COLO829 (cell line): ENCODE measurements at regions not wholly inside any gene's neighbourhood (a gene's known extent, or its start where the extent isn't known, plus 50 kb on each side); places are given as distances from the start of the nearest gene placed in this dataset.
A peak's percentile ranks its signal among the peaks of the same experiment; 100 is the strongest.
"Not testable (repeated sequence)": the region's sequence is repeated elsewhere in the genome, so short reads cannot be mapped to it uniquely, and the experiment has no call there.

Experiments
- DNase-seq: peaks from one replicate; pipeline ENCODE4 v3.0.0; 2012; ENCODE audit warnings: low spot score

- DNase-seq: no peak
These were observed 103.1 kb downstream of the KIF4B start for GRCh38 chr5:155116456-155117251.

GRCh38 chr5:155125551-155126095 is 112.1 kb downstream of the KIF4B start:
- no peak for DNase-seq

DNA sequence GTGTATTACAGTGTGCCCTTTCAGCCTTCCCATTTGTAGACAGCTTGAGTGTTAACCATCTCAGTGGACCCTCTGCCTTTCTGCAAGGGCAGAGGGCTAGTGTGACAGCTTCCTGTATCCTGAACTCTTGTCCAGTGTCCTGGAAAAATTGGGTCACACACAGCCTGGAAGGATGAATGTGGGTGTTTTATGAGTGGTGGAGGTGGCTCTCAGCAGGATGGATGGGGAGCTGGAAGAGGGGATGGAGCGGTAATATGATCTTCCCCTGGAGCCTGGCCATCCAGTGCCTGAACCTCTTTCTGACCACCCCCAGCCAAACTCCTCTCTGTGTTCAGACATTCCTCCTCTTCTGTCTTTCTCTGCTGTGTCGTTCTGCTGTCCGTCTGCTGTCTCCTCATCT is 113.0 kb downstream of the KIF4B start:
- DNase-seq: no peak

- no peak for DNase-seq
These were observed 114.0 kb downstream of the KIF4B start for GRCh38 chr5:155127552-155127951.

GRCh38 chr5:155128786-155129512 is 115.4 kb downstream of the KIF4B start:
- DNase-seq: no peak

- DNase-seq: no peak
These were observed 115.9 kb downstream of the KIF4B start for GRCh38 chr5:155129513-155129880.

DNA sequence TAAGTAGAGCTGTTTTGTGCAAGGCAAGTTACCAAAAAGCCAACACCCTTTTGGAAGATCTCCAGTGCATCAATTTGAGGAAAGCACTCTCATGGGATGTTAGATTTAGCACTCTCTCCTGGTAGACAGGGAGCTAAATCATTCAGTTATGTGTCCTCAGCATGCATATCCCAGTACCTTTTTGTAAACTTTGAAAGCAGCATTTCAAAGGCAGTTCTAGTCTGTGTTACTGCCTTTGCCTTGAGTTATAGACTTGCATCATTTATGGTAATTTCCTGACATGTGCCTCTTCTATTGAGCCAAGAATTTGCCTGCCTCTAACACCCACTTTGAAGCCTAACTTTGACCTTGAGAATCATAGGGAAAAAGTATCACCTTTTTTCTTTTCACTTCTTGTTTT is 120.6 kb downstream of the KIF4B start:
- DNase-seq: no peak

DNA sequence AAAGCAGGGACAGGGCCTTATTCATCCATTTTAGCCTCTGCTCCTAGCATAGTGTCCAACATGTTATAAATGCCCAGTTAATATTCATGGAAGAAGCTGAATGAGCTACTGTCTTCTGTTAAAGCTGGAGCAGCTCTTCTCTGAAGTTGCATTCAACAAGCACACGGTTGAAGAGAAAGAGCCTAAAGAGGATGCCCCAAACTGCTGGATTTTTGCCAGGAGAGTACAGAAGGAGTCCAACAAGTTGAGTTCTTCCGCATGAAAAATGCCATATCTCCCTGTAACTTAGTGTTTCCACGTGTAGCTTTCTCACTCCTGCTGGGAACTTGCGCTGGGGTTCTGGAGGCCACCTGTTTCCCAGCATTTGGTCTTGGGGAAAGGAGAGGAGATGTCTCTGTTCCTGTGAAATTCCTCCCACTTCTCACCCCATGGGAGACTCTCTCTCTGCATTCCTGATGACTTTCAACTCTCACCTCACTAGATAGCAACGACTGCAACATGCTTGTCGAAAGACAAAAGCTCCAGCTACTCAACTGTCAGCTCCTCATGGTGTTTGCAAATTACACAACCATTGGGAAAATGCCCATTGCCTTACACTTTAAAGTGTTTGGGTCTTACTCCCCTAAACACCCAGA is 122.8 kb downstream of the KIF4B start:
- DNase-seq: peak; percentile 37

GRCh38 chr5:155137683-155138082 is 124.1 kb downstream of the KIF4B start:
- no peak for DNase-seq

GRCh38 chr5:155140646-155141045 is 127.1 kb downstream of the KIF4B start:
- no peak for DNase-seq

- DNase-seq: no peak
These were observed 131.4 kb downstream of the KIF4B start for GRCh38 chr5:155144956-155145355.

DNA sequence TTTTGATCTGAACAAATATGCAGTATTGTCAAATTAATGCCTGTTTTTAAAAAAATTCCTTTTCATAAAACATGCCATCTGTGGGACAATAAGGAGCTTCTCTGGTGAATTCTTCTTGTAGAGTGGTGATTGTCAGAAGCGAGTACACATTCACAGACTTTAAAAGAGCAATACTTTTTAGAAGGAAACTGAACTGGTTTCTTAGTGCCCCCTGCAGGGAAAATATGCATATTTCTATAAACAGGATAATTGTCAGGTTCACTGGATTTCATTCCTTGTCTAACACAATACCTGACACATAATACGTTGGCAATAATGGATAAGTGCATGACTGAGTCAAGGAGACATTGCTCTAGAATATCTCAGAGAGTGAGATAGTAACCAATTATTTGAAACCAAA is 133.7 kb downstream of the KIF4B start:
- peak; percentile 29 for DNase-seq

GRCh38 chr5:155148694-155149093 is 135.1 kb downstream of the KIF4B start:
- no peak for DNase-seq

DNA sequence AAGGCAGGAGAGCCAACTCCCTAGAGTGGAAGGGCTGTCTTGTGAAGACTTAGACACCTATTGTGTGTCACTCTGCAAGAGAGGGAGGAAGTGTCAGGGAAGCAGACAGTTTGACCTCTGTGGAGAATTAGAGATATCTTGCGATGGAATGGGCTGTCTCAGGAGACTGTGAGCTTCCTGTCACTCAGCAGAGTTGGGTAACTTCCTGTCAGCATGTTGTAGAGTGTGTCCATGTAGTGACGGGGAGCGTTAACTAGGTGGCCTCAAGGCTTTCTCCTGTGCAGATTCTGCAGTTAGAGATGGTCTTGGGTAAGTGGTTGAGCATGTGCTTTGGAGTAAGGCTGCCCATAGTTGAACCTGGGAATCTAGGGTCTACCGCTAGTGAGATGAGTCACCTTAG is 136.5 kb downstream of the KIF4B start:
- DNase-seq: no peak

GRCh38 chr5:155154973-155155372 is 141.4 kb downstream of the KIF4B start:
- no peak for DNase-seq

DNA sequence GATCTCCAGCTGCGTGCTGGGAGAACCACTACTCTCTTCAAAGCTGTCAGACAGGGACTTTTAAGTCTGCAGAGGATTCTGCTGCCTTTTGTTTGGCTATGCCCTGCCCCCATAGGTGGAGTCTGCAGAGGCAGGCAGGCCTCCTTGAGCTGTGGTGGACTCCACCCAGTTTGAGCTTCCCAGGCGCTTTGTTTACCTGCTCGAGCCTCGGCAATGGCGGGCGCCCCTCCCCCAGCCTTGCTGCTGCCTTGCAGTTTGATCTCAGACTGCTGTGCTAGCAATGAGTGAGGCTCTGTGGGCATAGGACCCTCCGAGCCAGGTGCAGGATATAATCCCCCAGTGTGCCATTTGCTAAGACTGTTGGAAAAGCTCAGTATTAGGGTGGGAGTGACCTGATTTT is 149.5 kb downstream of the KIF4B start:
- DNase-seq: not testable (repeated sequence)

DNA sequence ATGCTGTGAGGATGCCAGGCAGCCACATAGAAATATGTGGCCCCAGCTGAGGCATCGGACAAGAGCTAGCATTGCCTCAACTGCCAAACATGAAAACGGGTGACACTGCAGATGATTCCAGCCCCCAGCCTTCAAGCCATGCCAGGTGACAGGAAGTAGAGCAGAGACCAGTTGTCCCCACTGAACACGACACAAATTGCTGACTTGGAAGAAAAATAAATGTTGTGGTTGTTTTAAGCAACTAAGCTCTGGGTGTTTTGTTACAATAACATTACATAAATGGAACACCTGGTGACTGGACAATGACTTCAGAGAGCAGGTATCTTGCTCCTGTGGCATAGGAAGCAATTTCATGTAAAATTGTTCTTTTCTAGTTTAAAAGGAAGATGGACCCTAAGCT is 154.2 kb downstream of the KIF4B start:
- no peak for DNase-seq

- DNase-seq: no peak
These were observed 168.0 kb downstream of the KIF4B start for GRCh38 chr5:155181542-155181941.

GRCh38 chr5:155189476-155189875 is 175.9 kb downstream of the KIF4B start:
- no peak for DNase-seq

DNA sequence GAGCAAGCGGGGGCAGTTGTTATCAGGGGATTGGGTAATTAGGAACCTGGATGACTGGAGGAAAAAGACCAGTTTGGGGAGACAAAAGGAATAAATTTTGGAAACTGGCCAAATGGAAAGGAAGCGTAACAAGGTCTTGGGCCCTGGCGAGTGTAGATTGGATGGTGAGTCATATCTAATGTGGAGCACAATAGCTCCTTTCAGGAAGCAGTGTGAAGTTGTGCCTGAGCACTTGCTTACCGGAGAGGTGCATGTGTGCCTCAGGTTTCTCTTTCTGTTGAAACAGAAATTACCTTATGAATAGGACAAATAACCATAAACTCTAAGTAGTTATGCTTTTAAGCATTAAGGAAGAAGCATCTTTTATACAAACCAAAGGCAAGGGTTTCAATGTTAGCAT is 176.4 kb downstream of the KIF4B start:
- peak; percentile 11 for DNase-seq

- no peak for DNase-seq
These were observed 179.5 kb downstream of the KIF4B start for GRCh38 chr5:155193029-155193428.

GRCh38 chr5:155193483-155194107 is 180.0 kb downstream of the KIF4B start:
- DNase-seq: no peak
